ENCODE measurements at regions not wholly inside any gene's neighbourhood (a gene's known extent, or its start where the extent isn't known, plus 50 kb on each side); places are given as distances from the start of the nearest gene placed in this dataset.

DNA sequence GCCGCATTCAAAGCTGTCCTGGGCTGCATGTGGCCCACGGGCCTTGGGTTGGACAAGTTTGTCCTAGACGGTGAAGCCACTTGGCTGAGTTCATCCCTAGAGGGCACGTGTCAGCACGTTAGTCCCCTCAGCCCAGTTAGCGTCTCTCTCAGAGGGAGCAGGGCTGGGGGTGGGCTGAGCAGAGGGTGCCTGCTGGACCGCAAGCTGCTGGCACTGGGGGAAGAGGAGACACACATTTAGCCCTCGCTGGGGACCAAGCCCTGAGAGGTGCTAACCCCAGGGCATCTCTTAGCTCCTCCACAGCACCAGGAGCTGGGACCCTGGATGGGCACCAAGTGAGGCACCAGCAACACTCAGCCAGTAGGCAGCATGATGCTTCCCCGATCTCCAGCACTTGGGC is 107.0 kb downstream of the SHANK2 start:
- TF ChIP-seq CTCF (IDR thresholded peaks at IDR 0.05; ENCODE audit: insufficient read depth, low read depth, low read length) = no peak
- no peak for TF ChIP-seq EZH2 (IDR thresholded peaks at IDR 0.05; ENCODE audit: insufficient read depth, low read length)
